ENCODE measurements at regions not wholly inside any gene's neighbourhood (a gene's known extent, or its start where the extent isn't known, plus 50 kb on each side); places are given as distances from the start of the nearest gene placed in this dataset.

- DNase-seq (ENCODE audit: low spot score in 2 of 2), result no peak
- TF ChIP-seq POLR2AphosphoS5 (IDR thresholded peaks at IDR 0.05) (no peak), POLR2A (IDR thresholded peaks at IDR 0.05) (no peak)
- TF ChIP-seq, protein P1, sequence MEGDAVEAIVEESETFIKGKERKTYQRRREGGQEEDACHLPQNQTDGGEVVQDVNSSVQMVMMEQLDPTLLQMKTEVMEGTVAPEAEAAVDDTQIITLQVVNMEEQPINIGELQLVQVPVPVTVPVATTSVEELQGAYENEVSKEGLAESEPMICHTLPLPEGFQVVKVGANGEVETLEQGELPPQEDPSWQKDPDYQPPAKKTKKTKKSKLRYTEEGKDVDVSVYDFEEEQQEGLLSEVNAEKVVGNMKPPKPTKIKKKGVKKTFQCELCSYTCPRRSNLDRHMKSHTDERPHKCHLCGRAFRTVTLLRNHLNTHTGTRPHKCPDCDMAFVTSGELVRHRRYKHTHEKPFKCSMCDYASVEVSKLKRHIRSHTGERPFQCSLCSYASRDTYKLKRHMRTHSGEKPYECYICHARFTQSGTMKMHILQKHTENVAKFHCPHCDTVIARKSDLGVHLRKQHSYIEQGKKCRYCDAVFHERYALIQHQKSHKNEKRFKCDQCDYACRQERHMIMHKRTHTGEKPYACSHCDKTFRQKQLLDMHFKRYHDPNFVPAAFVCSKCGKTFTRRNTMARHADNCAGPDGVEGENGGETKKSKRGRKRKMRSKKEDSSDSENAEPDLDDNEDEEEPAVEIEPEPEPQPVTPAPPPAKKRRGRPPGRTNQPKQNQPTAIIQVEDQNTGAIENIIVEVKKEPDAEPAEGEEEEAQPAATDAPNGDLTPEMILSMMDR (IDR thresholded peaks at IDR 0.05), result no peak
- Histone ChIP-seq H3K9me3 (peaks cover 0 to 4% of the 10 kb centered on the region in 2 donors), H3K4me3 (no peak overlapping the region), H3K27me3 (no peaks in the 10 kb centered on the region), H3K27ac (no peak overlapping the region), H3K4me1 (peaks cover 0 to 4% of the 10 kb centered on the region in 2 donors), H3K36me3 (no peaks in the 10 kb centered on the region)
- intact Hi-C loops (cut with DNase I; ENCODE audit: low total_unique reads), result no loop called here
Measured at GRCh38 chr7:54810401-54810800, 51.4 kb upstream of the SEC61G start.

GRCh38 chr7:54811041-54811845 is 52.2 kb upstream of the SEC61G start:
- Histone ChIP-seq H3K4me1 (peaks cover 0 to 4% of the 10 kb centered on the region in 2 donors), H3K27ac (peak overlapping the region; percentile 36 to 75)
- intact Hi-C loops (cut with DNase I; ENCODE audit: low total_unique reads), result no loop called here

GRCh38 chr7:54811846-54812254 is 52.8 kb upstream of the SEC61G start:
- Histone ChIP-seq H3K27ac (peak overlapping the region; percentile 36 to 75), H3K36me3 (no peaks in the 10 kb centered on the region), H3K4me1 (peaks cover 0 to 4% of the 10 kb centered on the region in 2 donors), H3K9me3 (peaks cover 0 to 4% of the 10 kb centered on the region in 2 donors), H3K27me3 (no peaks in the 10 kb centered on the region), H3K4me3 (no peak overlapping the region)
- intact Hi-C loops (cut with DNase I; ENCODE audit: low total_unique reads), result no loop called here
- no peak for DNase-seq (ENCODE audit: low spot score in 2 of 2)
- TF ChIP-seq, protein P1 (IDR thresholded peaks at IDR 0.05), result no peak
- TF ChIP-seq POLR2A (IDR thresholded peaks at IDR 0.05) (no peak), POLR2AphosphoS5 (IDR thresholded peaks at IDR 0.05) (no peak)

More at GRCh38 chr7:54811041-54811845, 52.2 kb upstream of the SEC61G start:
- Histone ChIP-seq H3K4me3 (no peak overlapping the region), H3K9me3 (peaks cover 0 to 4% of the 10 kb centered on the region in 2 donors), H3K27me3 (no peaks in the 10 kb centered on the region), H3K36me3 (no peaks in the 10 kb centered on the region)
- TF ChIP-seq POLR2A (IDR thresholded peaks at IDR 0.05) (no peak), POLR2AphosphoS5 (IDR thresholded peaks at IDR 0.05) (no peak)
- TF ChIP-seq, protein P1 (IDR thresholded peaks at IDR 0.05), result no peak
- no peak for DNase-seq (ENCODE audit: low spot score in 2 of 2)

DNA sequence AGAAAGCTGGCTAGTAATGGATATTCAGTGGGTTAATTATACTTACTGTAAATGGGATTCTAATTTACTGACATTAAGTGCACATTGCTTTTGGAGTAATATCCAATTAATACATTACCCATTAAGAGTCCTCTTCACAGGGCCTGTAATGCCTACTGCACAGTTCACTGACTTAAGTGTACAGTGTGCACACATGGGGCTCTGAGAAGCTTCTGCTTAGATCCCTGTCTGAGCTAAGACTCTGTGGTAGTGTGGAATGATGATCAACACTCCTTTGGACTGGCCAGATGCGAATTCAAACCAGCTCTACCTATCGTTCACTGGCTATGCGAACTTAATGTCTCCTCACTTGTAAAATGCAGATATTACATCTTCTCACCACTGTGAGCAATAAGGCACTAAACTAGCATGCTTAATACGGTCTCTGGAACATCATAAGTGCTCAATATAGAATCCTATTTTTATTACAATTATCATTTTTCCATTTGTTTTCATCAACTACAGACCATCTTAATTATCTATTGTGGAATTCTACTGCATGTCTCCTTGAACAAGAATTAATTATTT is 53.8 kb upstream of the SEC61G start:
- Histone ChIP-seq H3K27me3 (no peaks in the 10 kb centered on the region), H3K4me1 (peaks cover 0 to 4% of the 10 kb centered on the region in 2 donors), H3K9me3 (peaks cover 0 to 4% of the 10 kb centered on the region in 2 donors), H3K36me3 (no peaks in the 10 kb centered on the region), H3K4me3 (no peak overlapping the region), H3K27ac (no peak overlapping the region)
- no peak for TF ChIP-seq POLR2A (IDR thresholded peaks at IDR 0.05)
- TF ChIP-seq, protein P1 (IDR thresholded peaks at IDR 0.05), result no peak
- TF ChIP-seq POLR2AphosphoS5 (IDR thresholded peaks at IDR 0.05), result no peak
- intact Hi-C loops (cut with DNase I; ENCODE audit: low total_unique reads), result no loop called here
- no peak for DNase-seq (ENCODE audit: low spot score in 2 of 2)

DNA sequence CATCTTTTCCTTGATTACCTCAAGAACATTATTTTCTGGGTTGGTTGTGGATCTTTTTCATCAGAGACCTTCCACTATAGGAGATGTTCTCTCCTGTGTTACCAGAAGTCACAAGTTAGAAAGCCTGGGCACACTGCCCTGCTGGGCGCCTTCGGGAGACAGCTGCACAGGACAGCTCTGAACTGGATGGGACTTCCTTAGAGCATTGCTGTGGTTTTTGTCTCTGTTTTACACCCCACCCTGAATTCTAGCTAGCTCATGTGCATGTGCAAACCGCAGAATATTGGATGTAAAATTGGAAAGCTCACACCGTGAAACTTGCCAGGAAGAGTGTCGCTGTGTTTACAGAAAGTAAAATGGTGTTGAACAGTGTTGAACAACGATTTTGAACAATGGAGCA is 54.4 kb upstream of the SEC61G start:
- H3K4me1 ChIP-seq, result peaks cover 0 to 4% of the 10 kb centered on the region in 2 donors
- H3K9me3 ChIP-seq, result peaks cover 0 to 4% of the 10 kb centered on the region in 2 donors
- no peaks in the 10 kb centered on the region for H3K27me3 ChIP-seq
- TF ChIP-seq POLR2AphosphoS5 (IDR thresholded peaks at IDR 0.05) (no peak), POLR2A (IDR thresholded peaks at IDR 0.05) (no peak)
- TF ChIP-seq, protein P1 (IDR thresholded peaks at IDR 0.05), result no peak
- intact Hi-C loops (cut with DNase I; ENCODE audit: low total_unique reads), result no loop called here
- peak in 1 of 2 donors; percentile 26 for DNase-seq (ENCODE audit: low spot score in 2 of 2)
- H3K4me3 ChIP-seq, result peak overlapping the region in 1 of 3 donors; percentile 11
- peak overlapping the region in 1 of 2 donors; percentile 32 for H3K27ac ChIP-seq
- H3K36me3 ChIP-seq, result no peaks in the 10 kb centered on the region
